Mesenchymal stem cell (in vitro differentiated cells and primary cell): ENCODE measurements at regions not wholly inside any gene's neighbourhood (a gene's known extent, or its start where the extent isn't known, plus 50 kb on each side); places are given as distances from the start of the nearest gene placed in this dataset.

Experiments used
- DNase-seq: peaks from one replicate; pipeline ENCODE4 v3.0.0-alpha.2; 2013
- H2AFZ ChIP-seq: one replicate; pipeline ENCODE4 v1.6.1; 2013; ENCODE audit warnings: low read depth, mild to moderate bottlenecking, control low read depth, inconsistent platforms, low read length, moderate library complexity
- H2AK5ac ChIP-seq: 2 replicates; pipeline ENCODE4 v1.6.1; 2013; ENCODE audit warnings: low read length, moderate library complexity, mild to moderate bottlenecking, inconsistent platforms; ENCODE audit not compliant: severe bottlenecking
- H2BK120ac ChIP-seq: one replicate; pipeline ENCODE4 v1.6.1; 2013; ENCODE audit warnings: low read depth, mild to moderate bottlenecking, inconsistent platforms, low read length, moderate library complexity
- H2BK12ac ChIP-seq, 2 experiments: one replicate each; pipeline ENCODE4 v1.6.1; 2013; ENCODE audit warnings: inconsistent platforms in 2 of 2, low read length in 2 of 2, mild to moderate bottlenecking in 2 of 2, moderate library complexity in 2 of 2, control low read depth in 1 of 2
- H2BK15ac ChIP-seq: one replicate; pipeline ENCODE4 v1.6.1; 2013; ENCODE audit warnings: mild to moderate bottlenecking, low read depth, inconsistent platforms; ENCODE audit not compliant: poor library complexity, severe bottlenecking
- H2BK5ac ChIP-seq: 2 replicates; pipeline ENCODE4 v1.6.1; 2013; ENCODE audit warnings: low read depth, mild to moderate bottlenecking, low read length, control low read depth, inconsistent platforms; ENCODE audit not compliant: poor library complexity, severe bottlenecking
- H3K14ac ChIP-seq, 2 experiments: one replicate each; pipeline ENCODE4 v1.6.1; 2013; ENCODE audit warnings: inconsistent platforms in 2 of 2, low read length in 2 of 2, control low read depth in 1 of 2, mild to moderate bottlenecking in 1 of 2, moderate library complexity in 1 of 2
- H3K18ac ChIP-seq, 2 experiments: one replicate each; pipeline ENCODE4 v1.6.1; 2013; ENCODE audit warnings: inconsistent platforms in 2 of 2, low read length in 2 of 2, control low read depth in 1 of 2, low read depth in 1 of 2, mild to moderate bottlenecking in 1 of 2
- H3K23ac ChIP-seq, 2 experiments: one replicate each; pipeline ENCODE4 v1.6.1; 2013; ENCODE audit warnings: inconsistent platforms in 2 of 2, low read length in 2 of 2, mild to moderate bottlenecking in 2 of 2, moderate library complexity in 2 of 2, control low read depth in 1 of 2
- H3K27ac ChIP-seq: 2 replicates; pipeline ENCODE4 v1.5.1; 2013; ENCODE audit warnings: mild to moderate bottlenecking, moderate library complexity, low read length, control low read depth, inconsistent platforms; ENCODE audit not compliant: poor library complexity, severe bottlenecking
- H3K27me3 ChIP-seq, 2 experiments: 2 replicates each; pipeline versions ENCODE4 v1.6.1 to v1.7.0; 2013; ENCODE audit warnings: low read length in 2 of 2, mild to moderate bottlenecking in 2 of 2, moderate library complexity in 2 of 2, control low read depth in 1 of 2, inconsistent platforms in 1 of 2; ENCODE audit not compliant: control insufficient read depth in 1 of 2, insufficient read depth in 1 of 2
- H3K36me3 ChIP-seq, 2 experiments: 2 replicates each; pipeline versions ENCODE4 v1.6.1 to v1.7.0; 2013; ENCODE audit warnings: low read length in 2 of 2, control low read depth in 1 of 2, inconsistent platforms in 1 of 2, low read depth in 1 of 2, mild to moderate bottlenecking in 1 of 2; ENCODE audit not compliant: insufficient read depth in 2 of 2, control insufficient read depth in 1 of 2
- H3K4ac ChIP-seq, 2 experiments: one replicate each; pipeline ENCODE4 v1.6.1; 2013; ENCODE audit warnings: inconsistent platforms in 2 of 2, low read length in 2 of 2, mild to moderate bottlenecking in 2 of 2, moderate library complexity in 2 of 2, control low read depth in 1 of 2, low read depth in 1 of 2
- H3K4me1 ChIP-seq: 2 replicates; pipeline ENCODE4 v1.6.1; 2013; ENCODE audit warnings: low read depth, low read length, control low read depth; ENCODE audit not compliant: control insufficient read depth, insufficient read depth
- H3K4me2 ChIP-seq: 2 replicates; pipeline ENCODE4 v1.6.1; 2013; ENCODE audit warnings: low read length, mild to moderate bottlenecking, inconsistent platforms; ENCODE audit not compliant: poor library complexity, severe bottlenecking
- H3K4me3 ChIP-seq, 2 experiments: 2 replicates each; pipeline versions ENCODE4 v1.5.1 to v1.7.0; 2013; ENCODE audit warnings: low read length in 2 of 2, mild to moderate bottlenecking in 2 of 2, control low read depth in 1 of 2, low read depth in 1 of 2; ENCODE audit not compliant: insufficient read depth in 1 of 2
- H3K79me1 ChIP-seq: replicated peaks from 2 replicates; pipeline ENCODE4 v1.6.1; 2013; ENCODE audit warnings: mild to moderate bottlenecking, control low read depth, low read length, inconsistent platforms; ENCODE audit not compliant: poor library complexity, severe bottlenecking
- H3K9ac ChIP-seq: 2 replicates; pipeline ENCODE4 v1.7.0; 2013; ENCODE audit warnings: mild to moderate bottlenecking, low read length, moderate library complexity
- H3K9me3 ChIP-seq: 2 replicates; pipeline ENCODE4 v1.7.0; 2013; ENCODE audit warnings: mild to moderate bottlenecking, low read length; ENCODE audit not compliant: control insufficient read depth
- H4K8ac ChIP-seq: one replicate; pipeline ENCODE4 v1.6.1; 2013; ENCODE audit warnings: inconsistent platforms, mild to moderate bottlenecking, low read length, moderate library complexity
- H4K91ac ChIP-seq: one replicate; pipeline ENCODE4 v1.6.1; 2013; ENCODE audit warnings: mild to moderate bottlenecking, low read length, inconsistent platforms
- WGBS: methylation state at CpG from one replicate; pipeline ENCODE4 v1.1.7; 2013; ENCODE audit warnings: mixed read lengths; 5-methylcytosine and 5-hydroxymethylcytosine counted together

DNA sequence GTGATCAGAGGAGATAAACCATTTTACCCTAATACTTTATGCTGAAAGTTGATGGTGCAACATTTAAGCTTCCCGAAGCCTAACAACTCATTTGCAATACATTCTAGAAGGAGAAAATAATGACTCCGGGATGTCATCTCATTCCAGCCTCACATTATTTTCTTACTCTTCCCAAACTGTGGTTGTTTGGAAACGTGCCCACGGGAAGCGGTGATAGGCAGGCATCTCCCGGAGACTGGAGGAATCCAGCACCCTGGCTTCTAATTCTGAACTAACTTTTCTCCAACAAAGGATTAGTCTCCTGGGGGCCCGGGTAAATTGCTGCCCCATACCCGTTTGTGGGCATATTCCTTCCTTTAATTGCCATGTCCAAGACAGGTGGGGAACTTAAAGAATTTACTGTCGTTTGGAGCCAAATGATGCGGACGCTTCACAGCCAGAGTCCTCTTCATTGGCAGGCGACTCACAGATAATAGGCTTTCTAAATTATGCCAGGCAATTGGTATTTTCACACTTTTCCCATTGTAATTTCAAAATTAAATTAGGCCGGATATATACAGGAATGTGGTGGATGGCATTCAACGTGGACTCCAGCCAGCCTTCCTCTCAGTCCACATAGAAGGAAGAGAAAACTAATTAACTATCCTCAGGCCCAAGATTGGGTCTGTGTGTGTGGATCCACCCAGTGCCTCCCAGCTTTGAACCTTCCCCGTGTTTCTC lies 278.1 kb downstream of the AJAP1 start:
- Histone ChIP-seq H3K9ac (no peak overlapping the region), H3K18ac (no peak overlapping the region), H2BK15ac (no peak overlapping the region), H3K4me3 (no peak overlapping the region), H3K4me1 (no peaks in the 10 kb centered on the region), H3K36me3 (no peaks in the 10 kb centered on the region), H2BK5ac (no peak overlapping the region), H4K8ac (no peak overlapping the region), H3K23ac (no peak overlapping the region), H2AK5ac (no peak overlapping the region), H3K9me3 (no peaks in the 10 kb centered on the region), H3K4me2 (no peak overlapping the region), H2AFZ (no peak overlapping the region), H4K91ac (no peak overlapping the region), H3K4ac (no peak overlapping the region), H3K14ac (no peak overlapping the region), H3K27me3 (no peaks in the 10 kb centered on the region), H2BK120ac (no peak overlapping the region), H3K79me1 (no peaks in the 10 kb centered on the region), H3K27ac (no peak overlapping the region), H2BK12ac (no peak overlapping the region)
- no peak for DNase-seq
- WGBS: 82% methylated on average over 14 of the region's 15 CpGs

DNA sequence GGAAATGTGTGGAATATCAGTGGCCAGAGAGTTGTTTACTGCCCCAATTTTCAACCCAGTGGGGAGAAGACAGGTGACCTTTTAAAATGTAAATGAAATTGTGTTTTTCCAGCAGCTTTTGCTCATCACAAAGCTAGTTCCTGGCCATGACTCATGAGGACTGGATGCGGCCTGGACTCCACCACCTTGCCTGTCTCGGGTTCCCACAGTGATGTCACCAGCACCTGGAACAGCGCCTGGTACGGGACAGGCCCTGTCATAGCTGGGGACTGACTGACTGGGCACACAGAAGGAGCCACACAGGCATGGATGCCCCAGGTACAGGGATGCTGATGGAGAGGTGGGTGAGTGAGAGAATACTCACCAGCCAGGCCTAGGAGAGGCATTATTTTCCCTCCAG lies 277.1 kb downstream of the AJAP1 start:
- no peak for DNase-seq
- Histone ChIP-seq H3K4ac (no peak overlapping the region), H2AK5ac (no peak overlapping the region), H3K14ac (no peak overlapping the region), H2BK12ac (no peak overlapping the region), H3K27me3 (no peaks in the 10 kb centered on the region), H2BK5ac (no peak overlapping the region), H3K9me3 (no peaks in the 10 kb centered on the region), H2BK120ac (no peak overlapping the region), H3K4me2 (no peak overlapping the region), H3K23ac (no peak overlapping the region), H3K36me3 (no peaks in the 10 kb centered on the region), H2BK15ac (no peak overlapping the region), H4K91ac (no peak overlapping the region), H3K27ac (no peak overlapping the region), H3K18ac (no peak overlapping the region), H3K79me1 (no peaks in the 10 kb centered on the region), H4K8ac (no peak overlapping the region), H3K9ac (no peak overlapping the region), H3K4me1 (no peaks in the 10 kb centered on the region), H2AFZ (no peak overlapping the region), H3K4me3 (no peak overlapping the region)
- 59% methylated on average over 4 of the region's 4 CpGs for WGBS

DNA sequence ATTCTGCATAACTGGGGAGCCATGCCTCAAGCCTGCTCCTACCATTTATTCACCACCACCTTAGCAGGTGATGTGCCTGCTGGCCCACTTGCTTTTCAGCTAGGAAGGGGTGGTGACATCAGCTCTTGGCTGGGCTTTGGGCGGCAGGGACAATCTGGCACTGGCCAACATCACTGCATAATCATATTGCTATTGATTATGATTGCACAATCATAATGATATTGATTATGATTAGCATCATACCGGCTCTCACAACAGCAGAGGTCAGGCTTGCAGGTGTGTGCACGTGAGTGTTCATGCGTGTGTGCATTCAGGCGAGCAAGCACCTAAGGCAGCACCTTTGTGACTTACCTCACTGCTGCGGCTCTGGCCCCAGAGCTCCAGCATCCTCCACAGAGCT lies 273.8 kb downstream of the AJAP1 start:
- no peak overlapping the region for H3K14ac ChIP-seq
- no peak overlapping the region for H4K8ac ChIP-seq
- H2AFZ ChIP-seq: no peak overlapping the region
- no peaks in the 10 kb centered on the region for H3K4me1 ChIP-seq
- WGBS: 88% methylated on average over 6 of the region's 6 CpGs
- H3K4me3 ChIP-seq: no peak overlapping the region
- no peaks in the 10 kb centered on the region for H3K27me3 ChIP-seq
- no peak overlapping the region for H2BK5ac ChIP-seq
- H3K9me3 ChIP-seq: no peaks in the 10 kb centered on the region
- H3K18ac ChIP-seq: no peak overlapping the region
- no peak for DNase-seq
- H2BK15ac ChIP-seq: no peak overlapping the region
- H3K23ac ChIP-seq: no peak overlapping the region
- H2AK5ac ChIP-seq: no peak overlapping the region
- no peak overlapping the region for H3K4me2 ChIP-seq
- no peak overlapping the region for H3K9ac ChIP-seq
- H3K36me3 ChIP-seq: no peaks in the 10 kb centered on the region
- H2BK120ac ChIP-seq: no peak overlapping the region
- H3K4ac ChIP-seq: no peak overlapping the region
- no peak overlapping the region for H3K27ac ChIP-seq
- H4K91ac ChIP-seq: no peak overlapping the region
- no peaks in the 10 kb centered on the region for H3K79me1 ChIP-seq
- H2BK12ac ChIP-seq: no peak overlapping the region

DNA sequence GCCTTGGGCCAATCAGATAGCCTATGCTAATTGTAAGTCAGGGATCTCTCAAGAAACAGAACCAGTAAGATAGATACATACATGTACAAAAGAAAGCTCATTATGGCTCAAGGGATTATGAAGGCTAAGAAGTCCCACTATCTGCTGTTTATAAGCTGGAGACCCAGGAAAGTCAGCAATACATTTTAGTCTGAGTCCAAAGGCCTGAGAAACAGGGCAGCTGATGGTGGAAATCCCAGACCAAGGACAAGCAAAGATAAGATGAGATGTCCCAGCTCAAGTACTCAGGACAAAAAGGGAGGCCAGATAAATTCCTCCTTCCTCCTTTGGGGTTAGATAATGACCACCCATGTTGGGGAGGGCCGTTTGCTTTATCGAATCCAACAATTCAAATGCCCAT lies 269.9 kb downstream of the AJAP1 start:
- Histone ChIP-seq H3K9me3 (no peaks in the 10 kb centered on the region), H3K9ac (no peak overlapping the region), H2BK12ac (no peak overlapping the region), H3K27me3 (no peaks in the 10 kb centered on the region), H3K4me1 (no peaks in the 10 kb centered on the region), H2AFZ (no peak overlapping the region), H3K27ac (no peak overlapping the region), H4K8ac (no peak overlapping the region), H3K18ac (no peak overlapping the region), H2BK120ac (no peak overlapping the region), H3K79me1 (no peaks in the 10 kb centered on the region), H3K4me3 (no peak overlapping the region), H3K14ac (no peak overlapping the region), H4K91ac (no peak overlapping the region), H2AK5ac (no peak overlapping the region), H2BK15ac (no peak overlapping the region), H3K23ac (no peak overlapping the region), H3K4me2 (no peak overlapping the region), H3K36me3 (no peaks in the 10 kb centered on the region), H3K4ac (no peak overlapping the region), H2BK5ac (no peak overlapping the region)
- DNase-seq: no peak
- WGBS: 53% methylated on average over 2 of the region's 2 CpGs
